A204.1 (cell line): ENCODE measurements at regions not wholly inside any gene's neighbourhood (a gene's known extent, or its start where the extent isn't known, plus 50 kb on each side); places are given as distances from the start of the nearest gene placed in this dataset.
"Not testable (repeated sequence)": the region's sequence is repeated elsewhere in the genome, so short reads cannot be mapped to it uniquely, and the experiment has no call there.

Experiments used
- FAIRE-seq: peaks from 2 replicates; lab custom pipeline; 2012; peaks lifted over from hg19 to GRCh38; lab: Jason Lieb, UNC

- FAIRE-seq, result no peak
These were observed 1142.3 kb downstream of the RPIA start for GRCh38 chr2:89833780-89834117.

GRCh38 chr2:89834306-89834705, 1142.8 kb downstream of the RPIA start:
- no peak for FAIRE-seq

GRCh38 chr2:89836326-89836725, 1144.9 kb downstream of the RPIA start:
- FAIRE-seq, result not testable (repeated sequence)

DNA sequence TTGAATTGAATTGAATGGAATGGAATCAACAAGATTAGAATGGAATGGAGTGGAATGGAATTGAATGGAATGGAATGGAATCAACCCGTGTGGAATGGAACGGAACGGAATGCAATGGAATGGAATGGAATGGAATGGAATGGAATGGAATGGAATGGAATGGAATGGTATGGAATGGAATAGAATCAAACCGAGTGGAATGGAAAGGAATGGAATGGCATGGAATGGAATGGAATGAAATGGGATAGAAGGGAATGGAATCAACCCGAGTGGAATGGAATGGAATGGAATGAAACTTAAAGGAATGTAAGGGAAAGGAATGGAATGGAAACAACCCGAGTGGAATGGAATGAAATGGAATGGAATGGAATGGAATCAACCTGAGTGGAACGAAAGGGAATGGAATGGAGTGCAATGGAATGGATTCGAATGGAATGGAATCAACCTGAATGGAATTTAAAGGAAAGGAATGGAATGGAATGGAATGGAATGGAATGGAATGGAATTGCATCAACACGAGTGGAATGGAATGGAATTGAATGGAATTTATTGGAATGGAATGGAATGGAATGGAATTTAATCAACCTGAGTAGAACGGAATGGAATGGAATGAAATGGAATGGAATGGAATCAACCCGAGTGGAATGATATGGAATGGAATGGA, 1146.6 kb downstream of the RPIA start:
- no peak for FAIRE-seq

GRCh38 chr2:89840175-89840574, 1148.7 kb downstream of the RPIA start:
- FAIRE-seq, result not testable (repeated sequence)

GRCh38 chr2:89840781-89841475, 1149.5 kb downstream of the RPIA start:
- FAIRE-seq, result not testable (repeated sequence)

- no peak for FAIRE-seq
These were observed 1150.0 kb downstream of the RPIA start for GRCh38 chr2:89841476-89841840.

- FAIRE-seq, result no peak
These were observed 1150.9 kb downstream of the RPIA start for GRCh38 chr2:89842180-89842908.

- FAIRE-seq, result no peak
These were observed 1152.9 kb downstream of the RPIA start for GRCh38 chr2:89844221-89844943.

DNA sequence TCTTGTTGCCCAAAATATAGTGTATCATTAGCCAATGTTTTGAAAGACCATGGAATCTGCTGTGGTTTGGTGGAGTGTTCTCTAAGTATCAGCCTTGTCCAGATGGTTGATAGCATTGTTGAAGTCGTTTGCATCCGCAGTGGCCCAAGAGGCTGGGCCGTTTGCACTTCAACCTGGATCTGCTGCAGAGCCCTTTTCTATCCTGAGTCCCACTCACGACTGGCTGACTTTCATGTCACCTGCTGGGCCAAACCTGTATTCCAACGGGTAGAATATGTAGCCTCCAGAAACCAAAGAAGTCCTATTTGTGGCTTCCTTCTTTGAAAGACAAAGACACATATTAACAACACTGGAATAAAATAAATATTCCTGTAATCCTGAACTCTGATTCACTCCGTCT, 1154.1 kb downstream of the RPIA start:
- FAIRE-seq, result no peak

DNA sequence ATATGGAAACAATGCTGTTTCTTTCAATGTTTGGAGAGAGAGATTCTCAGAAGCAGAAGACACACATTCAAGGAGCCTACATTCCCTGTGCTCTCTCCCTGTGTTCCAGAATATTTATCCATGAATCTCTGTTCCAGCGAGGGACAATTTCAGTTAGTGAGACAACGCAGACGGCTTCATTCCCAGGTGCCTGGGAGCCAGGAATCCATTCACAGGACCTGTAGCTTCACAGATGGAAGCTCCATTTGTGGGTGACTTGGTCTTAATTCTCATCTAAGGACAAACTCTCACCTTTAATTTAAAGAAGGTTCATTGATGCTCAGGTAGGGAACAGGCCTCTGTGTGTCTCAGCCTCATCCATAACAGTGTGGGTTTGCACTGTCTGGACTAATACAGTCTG, 1156.6 kb downstream of the RPIA start:
- FAIRE-seq, result no peak

GRCh38 chr2:89848763-89849368, 1157.4 kb downstream of the RPIA start:
- FAIRE-seq, result no peak

- FAIRE-seq, result no peak
These were observed 1158.3 kb downstream of the RPIA start for GRCh38 chr2:89849731-89850130.

DNA sequence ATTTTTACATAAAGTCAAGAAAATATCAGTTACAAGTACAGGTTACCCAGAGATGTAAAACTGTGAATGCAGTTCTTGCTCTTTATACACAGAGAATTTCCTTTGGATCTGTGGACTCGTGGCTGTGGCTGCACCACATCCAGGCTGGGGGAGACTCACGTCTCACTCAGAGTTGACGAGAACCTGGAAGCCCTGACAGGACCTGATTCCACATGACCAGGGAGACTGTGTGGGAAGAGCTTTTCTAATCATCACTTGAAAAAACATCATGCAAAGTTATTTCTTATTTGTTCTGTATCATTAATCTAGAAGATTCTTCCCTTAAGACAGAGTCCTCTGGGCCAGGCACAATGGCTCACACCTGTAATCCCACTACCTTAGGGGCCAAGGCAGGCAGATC, 1159.0 kb downstream of the RPIA start:
- FAIRE-seq, result no peak

DNA sequence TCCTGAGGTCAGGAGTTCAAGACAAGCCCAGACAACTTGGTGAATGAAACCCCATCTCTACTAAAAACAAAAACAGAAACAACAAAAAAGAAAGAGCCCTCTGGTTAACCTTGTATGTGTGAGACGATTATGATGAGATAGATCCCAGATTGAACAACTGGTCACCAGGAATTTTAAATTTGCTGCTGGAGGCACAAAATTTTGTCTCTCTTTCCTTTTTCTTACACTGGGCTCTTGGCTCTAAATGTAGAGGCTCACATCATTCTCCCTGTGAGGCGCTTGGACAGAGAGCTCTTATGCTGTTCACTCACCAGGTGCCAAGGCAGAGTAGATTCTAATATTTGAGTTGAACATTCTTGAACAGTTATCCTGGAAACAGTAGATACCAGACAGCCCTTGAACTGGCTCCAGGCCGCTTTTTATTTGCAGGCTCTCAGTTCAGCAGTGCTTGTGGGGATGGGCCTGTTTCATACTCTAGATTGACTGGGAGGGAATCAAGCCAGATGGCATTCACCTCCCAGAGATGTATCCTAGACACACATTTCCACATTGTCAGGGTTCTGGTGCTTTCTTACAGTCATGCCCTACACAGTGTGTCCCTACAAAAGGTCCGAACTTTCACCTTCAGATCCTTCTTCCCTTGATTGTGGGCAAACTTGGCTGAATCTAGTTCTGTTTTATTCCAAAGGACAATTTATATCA, 1159.6 kb downstream of the RPIA start:
- no peak for FAIRE-seq

GRCh38 chr2:89851583-89851905, 1160.1 kb downstream of the RPIA start:
- no peak for FAIRE-seq

- FAIRE-seq, result not testable (repeated sequence)
These were observed 1162.0 kb downstream of the RPIA start for GRCh38 chr2:89853427-89853826.

DNA sequence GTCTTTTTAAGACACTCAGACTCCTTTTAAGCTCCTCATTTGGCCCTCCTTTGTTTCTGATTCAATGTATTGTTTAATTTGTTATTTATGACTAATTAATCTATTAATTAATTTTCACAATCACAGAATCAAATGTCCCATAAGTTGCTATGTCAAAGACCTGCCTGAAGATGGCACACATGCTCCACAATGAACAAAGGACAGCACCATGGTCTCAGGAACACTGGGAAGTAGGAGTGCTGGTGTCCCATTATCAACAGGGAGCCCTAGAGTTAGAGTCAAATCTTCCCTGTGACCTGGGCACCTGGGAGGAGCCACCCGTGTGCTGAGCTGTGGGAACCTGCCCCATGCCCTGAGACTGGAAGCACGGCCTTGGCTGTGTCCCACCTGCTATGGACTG, 1164.3 kb downstream of the RPIA start:
- FAIRE-seq, result peak; percentile 65

DNA sequence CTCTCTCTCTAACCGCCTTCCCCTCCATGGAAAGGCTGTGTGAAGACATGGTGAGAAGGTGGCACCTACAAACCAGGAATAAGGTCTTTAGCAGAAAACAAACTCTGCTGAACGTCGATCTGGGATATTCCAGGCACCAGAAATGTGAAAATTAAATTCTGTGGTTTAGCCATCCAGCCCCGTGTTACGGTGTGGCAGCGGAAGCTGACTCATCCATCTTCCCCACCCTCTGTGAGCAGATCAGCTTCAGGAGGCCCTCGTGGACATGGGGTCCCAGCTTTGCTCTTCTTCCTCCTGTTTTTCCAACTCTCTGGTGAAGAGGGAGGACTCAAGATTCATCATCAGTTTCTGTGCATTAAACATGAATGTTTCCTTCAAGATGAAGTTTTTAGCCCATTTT, 1164.8 kb downstream of the RPIA start:
- FAIRE-seq, result not testable (repeated sequence)

DNA sequence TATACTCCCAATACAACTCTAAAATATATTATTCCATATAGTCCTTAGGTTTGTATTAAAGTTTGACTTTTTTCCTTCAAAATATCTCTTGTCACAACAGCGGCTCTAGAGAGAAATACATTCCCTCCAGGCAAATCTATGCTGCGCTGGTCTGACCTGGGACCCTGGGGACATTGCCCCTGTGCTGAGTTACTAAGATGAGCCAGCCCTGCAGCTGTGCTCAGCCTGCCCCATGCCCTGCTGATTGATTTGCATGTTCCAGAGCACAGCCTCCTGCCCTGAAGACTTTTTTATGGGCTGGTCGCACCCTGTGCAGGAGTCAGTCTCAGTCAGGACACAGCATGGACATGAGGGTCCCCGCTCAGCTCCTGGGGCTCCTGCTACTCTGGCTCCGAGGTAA, 1170.7 kb downstream of the RPIA start:
- not testable (repeated sequence) for FAIRE-seq

- not testable (repeated sequence) for FAIRE-seq
These were observed 1171.7 kb downstream of the RPIA start for GRCh38 chr2:89863209-89863608.
